Ishikawa (cell line): ENCODE measurements at regions not wholly inside any gene's neighbourhood (a gene's known extent, or its start where the extent isn't known, plus 50 kb on each side); places are given as distances from the start of the nearest gene placed in this dataset.

Experiments used
- CEBPB ChIP-seq: IDR thresholded peaks from 2 replicates; pipeline ENCODE4 v1.6.1; 2012
- CREB1 ChIP-seq: IDR thresholded peaks from 2 replicates; pipeline ENCODE4 v1.6.1; 2012; ENCODE audit warnings: low read depth
- EGR1 ChIP-seq: IDR thresholded peaks from 2 replicates; pipeline ENCODE4 v1.6.1; 2012
- EP300 ChIP-seq: IDR thresholded peaks from 2 replicates; pipeline ENCODE4 v1.6.1; 2012; ENCODE audit warnings: borderline replicate concordance
- FOXM1 ChIP-seq: IDR thresholded peaks from 2 replicates; pipeline ENCODE4 v1.6.1; 2012; ENCODE audit warnings: low read depth, borderline replicate concordance
- NFIC ChIP-seq: IDR thresholded peaks from 2 replicates; pipeline ENCODE4 v1.6.1; 2012
- RAD21 ChIP-seq: IDR thresholded peaks from 2 replicates; pipeline ENCODE4 v1.6.1; 2012; ENCODE audit warnings: low read depth
- TAF1 ChIP-seq: IDR thresholded peaks from 2 replicates; pipeline ENCODE4 v1.6.1; 2012; ENCODE audit warnings: low read depth, mild to moderate bottlenecking
- TCF12 ChIP-seq: IDR thresholded peaks from 2 replicates; pipeline ENCODE4 v1.6.1; 2012; ENCODE audit warnings: low read depth
- TEAD4 ChIP-seq: IDR thresholded peaks from 2 replicates; pipeline ENCODE4 v1.6.1; 2012
- USF1 ChIP-seq: IDR thresholded peaks from 2 replicates; pipeline ENCODE4 v1.6.1; 2012
- YY1 ChIP-seq: IDR thresholded peaks from 2 replicates; pipeline ENCODE4 v1.6.1; 2012; ENCODE audit warnings: low read depth
- ZBTB7A ChIP-seq: IDR thresholded peaks from 2 replicates; pipeline ENCODE4 v1.6.1; 2012; ENCODE audit warnings: low read depth
- TF ChIP-seq, protein P1 (sequence below): IDR thresholded peaks from 2 replicates; pipeline ENCODE4 v1.6.1; 2012; ENCODE audit warnings: low read depth, mild to moderate bottlenecking
- TF ChIP-seq, protein P2 (sequence below): IDR thresholded peaks from 2 replicates; pipeline ENCODE4 v1.6.1; 2012

- TF ChIP-seq FOXM1 (no peak), RAD21 (no peak), TEAD4 (no peak), EP300 (no peak), EGR1 (no peak), USF1 (no peak), ZBTB7A (no peak), TCF12 (no peak), CREB1 (no peak), TAF1 (no peak), YY1 (no peak), CEBPB (no peak), NFIC (no peak)
- TF ChIP-seq, protein P1, sequence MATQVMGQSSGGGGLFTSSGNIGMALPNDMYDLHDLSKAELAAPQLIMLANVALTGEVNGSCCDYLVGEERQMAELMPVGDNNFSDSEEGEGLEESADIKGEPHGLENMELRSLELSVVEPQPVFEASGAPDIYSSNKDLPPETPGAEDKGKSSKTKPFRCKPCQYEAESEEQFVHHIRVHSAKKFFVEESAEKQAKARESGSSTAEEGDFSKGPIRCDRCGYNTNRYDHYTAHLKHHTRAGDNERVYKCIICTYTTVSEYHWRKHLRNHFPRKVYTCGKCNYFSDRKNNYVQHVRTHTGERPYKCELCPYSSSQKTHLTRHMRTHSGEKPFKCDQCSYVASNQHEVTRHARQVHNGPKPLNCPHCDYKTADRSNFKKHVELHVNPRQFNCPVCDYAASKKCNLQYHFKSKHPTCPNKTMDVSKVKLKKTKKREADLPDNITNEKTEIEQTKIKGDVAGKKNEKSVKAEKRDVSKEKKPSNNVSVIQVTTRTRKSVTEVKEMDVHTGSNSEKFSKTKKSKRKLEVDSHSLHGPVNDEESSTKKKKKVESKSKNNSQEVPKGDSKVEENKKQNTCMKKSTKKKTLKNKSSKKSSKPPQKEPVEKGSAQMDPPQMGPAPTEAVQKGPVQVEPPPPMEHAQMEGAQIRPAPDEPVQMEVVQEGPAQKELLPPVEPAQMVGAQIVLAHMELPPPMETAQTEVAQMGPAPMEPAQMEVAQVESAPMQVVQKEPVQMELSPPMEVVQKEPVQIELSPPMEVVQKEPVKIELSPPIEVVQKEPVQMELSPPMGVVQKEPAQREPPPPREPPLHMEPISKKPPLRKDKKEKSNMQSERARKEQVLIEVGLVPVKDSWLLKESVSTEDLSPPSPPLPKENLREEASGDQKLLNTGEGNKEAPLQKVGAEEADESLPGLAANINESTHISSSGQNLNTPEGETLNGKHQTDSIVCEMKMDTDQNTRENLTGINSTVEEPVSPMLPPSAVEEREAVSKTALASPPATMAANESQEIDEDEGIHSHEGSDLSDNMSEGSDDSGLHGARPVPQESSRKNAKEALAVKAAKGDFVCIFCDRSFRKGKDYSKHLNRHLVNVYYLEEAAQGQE: no peak
- TF ChIP-seq, protein P2, sequence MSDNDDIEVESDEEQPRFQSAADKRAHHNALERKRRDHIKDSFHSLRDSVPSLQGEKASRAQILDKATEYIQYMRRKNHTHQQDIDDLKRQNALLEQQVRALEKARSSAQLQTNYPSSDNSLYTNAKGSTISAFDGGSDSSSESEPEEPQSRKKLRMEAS: no peak
These were observed 90.5 kb downstream of the VSTM2A start for GRCh38 chr7:54632696-54633095.

GRCh38 chr7:54629771-54630170 is 87.6 kb downstream of the VSTM2A start:
- no peak for TF ChIP-seq NFIC
- TF ChIP-seq FOXM1: no peak
- no peak for TF ChIP-seq TAF1
- TF ChIP-seq, protein P2: no peak
- TF ChIP-seq, protein P1: no peak
- no peak for TF ChIP-seq EGR1
- no peak for TF ChIP-seq CREB1
- no peak for TF ChIP-seq EP300
- TF ChIP-seq ZBTB7A: no peak
- TF ChIP-seq TEAD4: no peak
- no peak for TF ChIP-seq USF1
- no peak for TF ChIP-seq RAD21
- no peak for TF ChIP-seq YY1

GRCh38 chr7:54622696-54623309 is 80.6 kb downstream of the VSTM2A start:
- TF ChIP-seq, protein P2: no peak
- TF ChIP-seq CEBPB: no peak
- TF ChIP-seq CREB1: no peak
- TF ChIP-seq NFIC: no peak
- no peak for TF ChIP-seq YY1
- TF ChIP-seq EGR1: no peak
- TF ChIP-seq, protein P1: no peak
- no peak for TF ChIP-seq USF1
- no peak for TF ChIP-seq TCF12
- no peak for TF ChIP-seq EP300
- TF ChIP-seq TEAD4: no peak
- TF ChIP-seq FOXM1: no peak
- no peak for TF ChIP-seq TAF1
- no peak for TF ChIP-seq RAD21
- no peak for TF ChIP-seq ZBTB7A
